Suppressor macrophage treated with lipopolysaccharide for 1 hour (primary cell): ENCODE measurements at regions not wholly inside any gene's neighbourhood (a gene's known extent, or its start where the extent isn't known, plus 50 kb on each side); places are given as distances from the start of the nearest gene placed in this dataset.
"Not testable (repeated sequence)": the region's sequence is repeated elsewhere in the genome, so short reads cannot be mapped to it uniquely, and the experiment has no call there.

ENCODE experiments used
- DNase-seq, 3 donors: peaks; one replicate each; pipeline ENCODE4 v3.0.0-alpha.2; 2020 to 2022

- DNase-seq, result no peak
Measured at GRCh38 chr10:33897291-33897752, 562.9 kb upstream of the NRP1 start.

- DNase-seq, result no peak
Measured at GRCh38 chr10:33893506-33893905, 559.0 kb upstream of the NRP1 start.

- DNase-seq, result no peak
Measured at GRCh38 chr10:33889371-33889770, 554.9 kb upstream of the NRP1 start.

- DNase-seq, result no peak
Measured at GRCh38 chr10:33887188-33887587, 552.7 kb upstream of the NRP1 start.

- peak; percentile 15 to 37 (median 19) for DNase-seq
Measured at GRCh38 chr10:33886299-33886698, 551.8 kb upstream of the NRP1 start.

GRCh38 chr10:33884604-33885003, 550.1 kb upstream of the NRP1 start:
- DNase-seq, result no peak

GRCh38 chr10:33883881-33884280, 549.4 kb upstream of the NRP1 start:
- DNase-seq, result no peak

- DNase-seq, result no peak
Measured at GRCh38 chr10:33882996-33883395, 548.5 kb upstream of the NRP1 start.

- DNase-seq, result no peak
Measured at GRCh38 chr10:33880291-33880690, 545.8 kb upstream of the NRP1 start.

- DNase-seq, result no peak
Measured at GRCh38 chr10:33878238-33878786, 543.8 kb upstream of the NRP1 start.

GRCh38 chr10:33876584-33877400, 542.3 kb upstream of the NRP1 start:
- peak; percentile 11 to 54 (median 40) for DNase-seq

- no peak for DNase-seq
Measured at GRCh38 chr10:33875924-33876583, 541.6 kb upstream of the NRP1 start.

- no peak for DNase-seq
Measured at GRCh38 chr10:33871061-33871956, 536.8 kb upstream of the NRP1 start.

GRCh38 chr10:33869481-33869880, 535.0 kb upstream of the NRP1 start:
- no peak for DNase-seq

GRCh38 chr10:33869028-33869427, 534.6 kb upstream of the NRP1 start:
- DNase-seq, result no peak

GRCh38 chr10:33867199-33867789, 532.8 kb upstream of the NRP1 start:
- not testable (repeated sequence) for DNase-seq

GRCh38 chr10:33863352-33863751, 528.9 kb upstream of the NRP1 start:
- DNase-seq, result no peak

GRCh38 chr10:33862536-33863105, 528.2 kb upstream of the NRP1 start:
- DNase-seq, result no peak

GRCh38 chr10:33861833-33862232, 527.4 kb upstream of the NRP1 start:
- DNase-seq, result no peak

GRCh38 chr10:33861016-33861704, 526.7 kb upstream of the NRP1 start:
- DNase-seq, result peak; percentile 64 to 74 (median 64)

- peak in 2 of 3 donors; percentile 13 to 60 for DNase-seq
Measured at GRCh38 chr10:33860552-33860951, 526.1 kb upstream of the NRP1 start.
